Transverse colon (tissue), 4 donors: ENCODE measurements at regions not wholly inside any gene's neighbourhood (a gene's known extent, or its start where the extent isn't known, plus 50 kb on each side); places are given as distances from the start of the nearest gene placed in this dataset.

ENCODE experiments used
- EP300 ChIP-seq: sonication (generic); formaldehyde crosslinking; IDR thresholded peaks from one replicate; pipeline ENCODE4 v1.6.1; 2017; ENCODE audit warnings: antibody characterized with exemption, low read depth
- POLR2A ChIP-seq: fragments of 450-650 bp; IDR thresholded peaks from one replicate; pipeline ENCODE4 v1.6.1; 2016; ENCODE audit warnings: antibody characterized with exemption, mild to moderate bottlenecking, moderate library complexity
- POLR2AphosphoS5 ChIP-seq, 3 donors: sonication (generic); formaldehyde crosslinking; IDR thresholded peaks; one replicate each; pipeline ENCODE4 v1.6.1; 2016; ENCODE audit warnings: antibody characterized with exemption in 3 of 3
- TF ChIP-seq, protein P1 (sequence below), 5 experiments: fragments of 200-600 bp in 3 of 5; fragments of 450-650 bp in 2 of 5; sonication (generic) in 3 of 5; IDR thresholded peaks; 1 replicate in 2 of 5; 2 replicates in 3 of 5; pipeline ENCODE4 v1.5.1; 2016 to 2017; ENCODE audit warnings: antibody characterized with exemption in 5 of 5, inconsistent platforms in 3 of 5, mild to moderate bottlenecking in 2 of 5, moderate library complexity in 1 of 5

DNA sequence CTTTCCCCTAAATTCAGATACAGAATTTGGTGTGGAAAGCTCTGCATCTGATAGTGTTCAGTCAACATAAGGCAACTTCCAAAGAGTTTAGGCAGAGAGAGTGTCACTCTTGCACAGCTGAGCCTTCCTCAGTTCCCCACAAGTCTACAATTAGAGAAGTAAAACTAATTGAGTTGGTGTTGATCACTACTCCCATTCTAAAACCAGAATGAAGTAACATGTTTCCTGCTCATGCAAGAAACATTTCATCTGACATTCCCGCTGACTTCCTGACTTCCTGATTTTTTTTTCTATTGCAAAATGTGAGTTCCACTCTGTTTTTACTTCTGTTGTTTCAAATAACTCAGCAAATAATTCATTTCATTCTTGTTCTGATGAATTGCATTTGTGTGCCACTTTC lies 271.0 kb downstream of the ALG10B start:
- TF ChIP-seq POLR2A (no peak), POLR2AphosphoS5 (IDR thresholded peaks at IDR 0.05) (no peak), EP300 (no peak)
- TF ChIP-seq, protein P1, sequence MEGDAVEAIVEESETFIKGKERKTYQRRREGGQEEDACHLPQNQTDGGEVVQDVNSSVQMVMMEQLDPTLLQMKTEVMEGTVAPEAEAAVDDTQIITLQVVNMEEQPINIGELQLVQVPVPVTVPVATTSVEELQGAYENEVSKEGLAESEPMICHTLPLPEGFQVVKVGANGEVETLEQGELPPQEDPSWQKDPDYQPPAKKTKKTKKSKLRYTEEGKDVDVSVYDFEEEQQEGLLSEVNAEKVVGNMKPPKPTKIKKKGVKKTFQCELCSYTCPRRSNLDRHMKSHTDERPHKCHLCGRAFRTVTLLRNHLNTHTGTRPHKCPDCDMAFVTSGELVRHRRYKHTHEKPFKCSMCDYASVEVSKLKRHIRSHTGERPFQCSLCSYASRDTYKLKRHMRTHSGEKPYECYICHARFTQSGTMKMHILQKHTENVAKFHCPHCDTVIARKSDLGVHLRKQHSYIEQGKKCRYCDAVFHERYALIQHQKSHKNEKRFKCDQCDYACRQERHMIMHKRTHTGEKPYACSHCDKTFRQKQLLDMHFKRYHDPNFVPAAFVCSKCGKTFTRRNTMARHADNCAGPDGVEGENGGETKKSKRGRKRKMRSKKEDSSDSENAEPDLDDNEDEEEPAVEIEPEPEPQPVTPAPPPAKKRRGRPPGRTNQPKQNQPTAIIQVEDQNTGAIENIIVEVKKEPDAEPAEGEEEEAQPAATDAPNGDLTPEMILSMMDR (IDR thresholded peaks at IDR 0.05): no peak
